Sigmoid colon (tissue), 4 donors: ENCODE measurements at regions not wholly inside any gene's neighbourhood (a gene's known extent, or its start where the extent isn't known, plus 50 kb on each side); places are given as distances from the start of the nearest gene placed in this dataset.

ENCODE experiments used
- EP300 ChIP-seq, 4 donors: sonication (generic); formaldehyde crosslinking; IDR thresholded peaks; one replicate each; pipeline ENCODE4 v1.6.1; 2017; ENCODE audit warnings: antibody characterized with exemption in 4 of 4
- POLR2A ChIP-seq, 2 donors: fragments of 450-650 bp; IDR thresholded peaks; one replicate each; pipeline ENCODE4 v1.6.1; 2016; ENCODE audit warnings: antibody characterized with exemption in 2 of 2, mild to moderate bottlenecking in 2 of 2, moderate library complexity in 2 of 2
- POLR2AphosphoS5 ChIP-seq, 4 donors: sonication (generic); formaldehyde crosslinking; IDR thresholded peaks; one replicate each; pipeline ENCODE4 v1.6.1; 2017; ENCODE audit warnings: antibody characterized with exemption in 4 of 4
- TF ChIP-seq, protein P1 (sequence below), 4 experiments: fragments of 450-650 bp in 3 of 4; fragments of 200-600 bp in 1 of 4; IDR thresholded peaks; one replicate each; pipeline ENCODE4 v1.5.1; 2016 to 2019; ENCODE audit warnings: antibody characterized with exemption in 4 of 4, mild to moderate bottlenecking in 3 of 4, moderate library complexity in 2 of 4

DNA sequence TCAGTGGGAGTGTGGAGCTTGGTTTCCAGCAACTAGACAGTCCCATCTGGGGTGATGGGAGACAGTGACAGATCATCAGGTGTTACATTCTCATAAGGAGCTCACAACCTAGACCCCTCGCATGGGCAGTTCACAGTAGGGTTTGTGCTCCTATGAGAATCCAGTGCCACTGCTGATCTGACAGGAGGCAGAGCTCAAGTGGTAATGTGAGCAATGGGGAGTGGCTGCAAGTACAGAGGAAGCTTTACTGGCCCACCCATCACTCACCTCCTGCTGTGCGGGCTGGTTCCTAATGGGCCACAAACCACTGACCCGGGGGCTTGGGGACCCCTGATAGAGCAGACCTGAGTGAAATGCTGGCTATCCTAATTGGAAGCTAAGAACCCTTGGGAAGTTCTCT lies 242.8 kb downstream of the BAMBI start:
- TF ChIP-seq, protein P1, sequence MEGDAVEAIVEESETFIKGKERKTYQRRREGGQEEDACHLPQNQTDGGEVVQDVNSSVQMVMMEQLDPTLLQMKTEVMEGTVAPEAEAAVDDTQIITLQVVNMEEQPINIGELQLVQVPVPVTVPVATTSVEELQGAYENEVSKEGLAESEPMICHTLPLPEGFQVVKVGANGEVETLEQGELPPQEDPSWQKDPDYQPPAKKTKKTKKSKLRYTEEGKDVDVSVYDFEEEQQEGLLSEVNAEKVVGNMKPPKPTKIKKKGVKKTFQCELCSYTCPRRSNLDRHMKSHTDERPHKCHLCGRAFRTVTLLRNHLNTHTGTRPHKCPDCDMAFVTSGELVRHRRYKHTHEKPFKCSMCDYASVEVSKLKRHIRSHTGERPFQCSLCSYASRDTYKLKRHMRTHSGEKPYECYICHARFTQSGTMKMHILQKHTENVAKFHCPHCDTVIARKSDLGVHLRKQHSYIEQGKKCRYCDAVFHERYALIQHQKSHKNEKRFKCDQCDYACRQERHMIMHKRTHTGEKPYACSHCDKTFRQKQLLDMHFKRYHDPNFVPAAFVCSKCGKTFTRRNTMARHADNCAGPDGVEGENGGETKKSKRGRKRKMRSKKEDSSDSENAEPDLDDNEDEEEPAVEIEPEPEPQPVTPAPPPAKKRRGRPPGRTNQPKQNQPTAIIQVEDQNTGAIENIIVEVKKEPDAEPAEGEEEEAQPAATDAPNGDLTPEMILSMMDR (IDR thresholded peaks at IDR 0.05) = no peak
- TF ChIP-seq EP300 (IDR thresholded peaks at IDR 0.05) (no peak), POLR2A (IDR thresholded peaks at IDR 0.05) (no peak), POLR2AphosphoS5 (IDR thresholded peaks at IDR 0.05) (no peak)
